ENCODE measurements at regions not wholly inside any gene's neighbourhood (a gene's known extent, or its start where the extent isn't known, plus 50 kb on each side); places are given as distances from the start of the nearest gene placed in this dataset.

- no peak overlapping the region for H3K4me3 ChIP-seq (replicated peaks; ENCODE audit: low read depth, low read length)
- no peak for TF ChIP-seq CTCF (IDR thresholded peaks at IDR 0.05; ENCODE audit: low read length, missing control alignments)
- DNase-seq (ENCODE audit: low read depth): no peak
Measured at GRCh38 chr12:115324949-115325593, 641.1 kb upstream of the TBX3 start.

DNA sequence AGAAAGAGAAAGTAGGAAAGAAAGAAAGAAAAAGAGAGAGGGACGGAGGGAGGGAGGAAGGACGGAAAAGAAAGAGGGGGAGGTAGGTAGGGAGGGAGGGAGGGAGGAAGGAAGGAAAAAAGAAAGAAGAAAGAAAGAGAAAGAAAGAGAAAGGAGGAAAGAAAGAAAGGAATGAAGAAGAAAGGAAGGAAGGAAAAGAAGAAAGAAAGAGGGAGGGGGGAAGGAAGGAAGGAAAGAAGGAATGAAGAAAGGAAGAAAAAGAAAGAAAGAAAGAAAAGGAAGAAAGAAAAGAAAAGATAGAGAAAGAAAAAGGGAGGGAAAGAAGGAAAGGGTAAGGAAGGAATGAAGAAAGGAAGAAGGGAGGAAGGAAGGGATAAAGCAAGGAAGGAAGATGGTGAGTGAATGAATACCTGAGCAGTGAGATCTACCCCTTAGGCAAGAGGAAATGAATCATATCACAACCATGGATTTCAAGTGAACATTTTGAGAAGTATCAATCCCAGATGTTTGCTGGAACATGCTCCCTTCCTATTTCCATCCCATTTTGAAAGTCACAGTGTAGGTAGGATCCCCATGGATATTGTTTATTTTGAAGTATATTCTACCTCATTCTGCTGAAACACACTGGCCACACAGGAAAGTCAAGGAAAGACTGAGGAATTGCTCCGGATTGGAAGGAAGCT is 639.4 kb upstream of the TBX3 start:
- H3K4me3 ChIP-seq (replicated peaks; ENCODE audit: low read depth, low read length): no peak overlapping the region
- TF ChIP-seq CTCF (IDR thresholded peaks at IDR 0.05; ENCODE audit: low read length, missing control alignments): no peak
- DNase-seq (ENCODE audit: low read depth): peak; percentile 32

GRCh38 chr12:115322275-115322674 is 638.3 kb upstream of the TBX3 start:
- DNase-seq (ENCODE audit: low read depth): peak; percentile 34
- no peak overlapping the region for H3K4me3 ChIP-seq (replicated peaks; ENCODE audit: low read depth, low read length)

GRCh38 chr12:115320967-115321366 is 637.0 kb upstream of the TBX3 start:
- no peak for DNase-seq (ENCODE audit: low read depth)
- TF ChIP-seq CTCF (IDR thresholded peaks at IDR 0.05; ENCODE audit: low read length, missing control alignments): no peak
- H3K4me3 ChIP-seq (replicated peaks; ENCODE audit: low read depth, low read length): no peak overlapping the region

More at GRCh38 chr12:115322275-115322674, 638.3 kb upstream of the TBX3 start:
- no peak for TF ChIP-seq CTCF (IDR thresholded peaks at IDR 0.05; ENCODE audit: low read length, missing control alignments)

DNA sequence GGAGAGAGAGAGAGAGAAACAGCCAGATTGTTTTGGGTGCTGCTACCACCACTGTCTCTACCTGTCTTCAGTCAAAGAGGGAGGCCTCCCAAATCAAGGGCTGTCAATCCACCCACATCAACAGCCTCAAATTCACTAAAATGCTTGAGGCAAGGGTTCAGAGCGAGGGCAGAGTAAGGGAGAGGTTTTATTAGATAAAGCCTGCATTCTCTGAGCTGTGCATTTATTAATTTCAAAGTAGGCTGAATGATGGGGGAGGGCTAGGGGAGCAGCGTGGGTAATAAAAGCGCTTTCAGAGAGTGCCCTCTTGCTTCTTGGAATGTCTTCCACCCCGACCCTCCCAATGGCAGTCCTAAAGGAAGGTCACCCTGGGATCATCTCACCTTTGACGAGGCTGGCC is 636.5 kb upstream of the TBX3 start:
- TF ChIP-seq CTCF (IDR thresholded peaks at IDR 0.05; ENCODE audit: low read length, missing control alignments): no peak
- DNase-seq (ENCODE audit: low read depth): no peak

DNA sequence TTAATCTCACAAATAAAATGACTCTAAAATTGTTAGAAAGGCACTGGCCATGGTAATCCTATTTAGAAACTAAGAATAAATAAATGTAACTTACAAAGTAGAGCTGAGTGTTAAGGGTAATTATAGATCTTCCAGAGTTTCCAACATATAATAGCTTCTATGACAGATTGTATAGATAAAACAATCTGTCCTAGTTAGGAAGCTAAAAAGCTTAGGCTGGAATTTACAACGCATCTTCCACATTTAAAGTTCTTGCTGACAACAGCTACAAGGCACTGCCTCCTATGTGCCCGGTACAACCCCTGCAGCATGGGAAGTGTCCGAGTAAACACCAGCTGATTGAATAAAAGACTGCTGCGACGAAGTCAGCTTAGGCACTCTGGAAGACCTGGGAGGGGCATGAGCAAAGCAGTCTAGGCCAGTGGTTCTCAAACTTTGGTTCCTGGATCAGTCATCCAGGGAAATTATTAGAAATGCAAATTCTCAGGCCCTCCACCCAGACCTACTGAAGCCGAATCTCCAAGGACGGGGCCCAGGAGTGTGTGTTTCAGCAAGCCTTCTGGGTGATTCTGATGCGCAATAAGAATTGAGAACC is 635.6 kb upstream of the TBX3 start:
- H3K4me3 ChIP-seq (replicated peaks; ENCODE audit: low read depth, low read length): no peak overlapping the region
- no peak for DNase-seq (ENCODE audit: low read depth)
- no peak for TF ChIP-seq CTCF (IDR thresholded peaks at IDR 0.05; ENCODE audit: low read length, missing control alignments)

More for the DNA sequence above, 636.5 kb upstream of the TBX3 start:
- no peak overlapping the region for H3K4me3 ChIP-seq (replicated peaks; ENCODE audit: low read depth, low read length)
